Kidney capillary endothelial cell (primary cell): ENCODE measurements at regions not wholly inside any gene's neighbourhood (a gene's known extent, or its start where the extent isn't known, plus 50 kb on each side); places are given as distances from the start of the nearest gene placed in this dataset.
"Not testable (repeated sequence)": the region's sequence is repeated elsewhere in the genome, so short reads cannot be mapped to it uniquely, and the experiment has no call there.

Experiments used
- DNase-seq: peaks from one replicate; pipeline ENCODE4 v3.0.0-alpha.2; 2018; ENCODE audit warnings: low spot score

- not testable (repeated sequence) for DNase-seq
These were observed 64.5 kb downstream of the SLC30A10 start for GRCh38 chr1:219863816-219864215.

DNA sequence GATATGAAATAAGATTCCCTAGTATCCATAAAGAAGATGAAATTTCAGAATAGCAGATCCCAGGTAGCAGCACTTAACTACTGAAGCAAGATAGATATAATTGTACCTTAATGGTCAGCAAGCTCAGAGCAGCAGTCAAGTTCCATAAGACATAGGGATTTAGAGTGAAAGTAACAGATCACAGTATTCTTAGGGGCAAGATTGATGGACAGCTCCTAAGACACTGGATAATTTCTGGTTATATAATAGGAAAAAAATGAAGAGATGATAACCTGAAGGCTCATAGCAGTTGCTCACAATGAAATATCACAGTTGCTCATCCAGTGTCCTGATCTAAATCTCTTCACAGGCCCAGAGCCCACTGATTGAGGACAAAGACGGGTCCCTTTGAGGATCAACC, 66.0 kb downstream of the SLC30A10 start:
- no peak for DNase-seq

GRCh38 chr1:219858980-219859379, 69.4 kb downstream of the SLC30A10 start:
- no peak for DNase-seq

DNA sequence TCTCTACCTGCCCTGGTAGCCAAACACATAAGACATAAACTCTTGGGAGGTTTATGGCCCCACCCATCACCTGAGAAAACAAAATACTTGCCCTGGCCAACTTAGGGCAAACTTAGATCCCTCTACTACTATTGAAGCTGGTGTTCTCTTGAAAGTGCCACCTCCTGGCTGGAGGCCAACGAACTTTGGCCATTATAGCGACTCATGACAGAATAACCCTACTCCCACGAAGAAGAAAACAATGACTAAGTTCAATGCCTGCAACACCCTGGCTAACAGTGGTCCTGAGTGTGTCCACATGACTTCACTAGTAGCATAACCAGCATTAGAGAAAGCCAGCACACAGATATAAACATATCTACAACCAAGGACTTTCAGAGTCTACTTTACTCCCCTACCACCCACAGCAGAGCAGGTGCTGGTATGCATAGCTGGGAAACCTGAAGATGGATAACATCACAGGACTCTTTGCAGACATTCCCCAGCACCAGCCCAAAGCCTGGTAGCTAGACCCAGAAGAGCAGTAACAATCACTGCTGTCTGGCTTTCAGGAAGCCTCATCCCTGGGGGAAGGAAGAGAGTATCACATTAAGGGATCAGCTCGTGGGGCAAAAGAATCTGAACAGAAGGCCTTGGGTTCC, 81.0 kb downstream of the SLC30A10 start:
- DNase-seq, result no peak

GRCh38 chr1:219839595-219839994, 88.8 kb downstream of the SLC30A10 start:
- DNase-seq, result not testable (repeated sequence)

DNA sequence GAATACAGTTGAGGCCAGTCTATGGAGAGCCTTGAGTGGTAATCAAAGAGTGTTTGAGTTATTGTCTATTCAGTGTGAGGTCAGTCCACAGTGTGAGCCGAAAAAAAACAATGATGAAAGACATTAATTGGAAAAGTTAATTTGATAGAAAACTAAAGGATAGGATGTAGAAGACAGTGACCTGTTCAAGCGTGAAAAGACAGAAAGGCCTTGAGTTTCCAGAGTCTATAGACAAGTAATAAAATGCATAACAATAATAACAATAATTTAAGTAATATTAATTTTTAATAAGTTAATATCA, 90.4 kb downstream of the SLC30A10 start:
- DNase-seq, result no peak

DNA sequence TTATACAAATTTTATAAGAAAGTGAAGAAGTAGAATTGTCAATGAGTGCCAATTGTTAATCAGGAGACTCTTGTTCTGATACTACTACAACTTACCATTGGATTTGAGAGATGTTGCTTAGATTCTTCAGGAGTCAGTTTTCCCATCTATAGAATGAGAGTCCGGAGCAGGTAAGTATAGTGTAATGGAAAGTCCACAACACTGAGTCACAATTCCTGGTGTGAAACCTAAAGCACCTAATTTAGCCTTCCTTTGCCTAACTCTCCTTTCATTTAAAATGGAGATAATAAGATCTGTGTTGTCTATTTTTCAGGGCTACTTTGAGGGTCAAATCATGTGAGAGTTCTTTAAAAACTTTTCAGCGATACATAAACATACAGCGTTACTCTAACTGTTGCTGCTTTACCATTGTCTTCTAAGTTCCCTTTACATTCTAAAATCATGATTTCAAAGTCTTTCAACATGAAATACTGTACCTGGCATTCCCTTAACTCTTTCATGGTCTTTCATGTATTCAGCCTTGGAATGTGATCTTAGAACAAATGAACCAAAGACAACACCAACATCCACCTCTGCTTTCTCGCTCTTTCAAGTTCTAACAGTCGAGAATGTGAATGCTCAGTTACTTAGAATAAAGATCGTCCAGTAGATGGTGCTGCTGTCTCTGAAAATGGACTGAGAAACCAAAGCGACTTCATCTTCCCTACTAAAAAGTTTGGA, 90.9 kb downstream of the SLC30A10 start:
- DNase-seq, result peak; percentile 25

- DNase-seq, result no peak
These were observed 93.9 kb downstream of the SLC30A10 start for GRCh38 chr1:219834314-219834917.

DNA sequence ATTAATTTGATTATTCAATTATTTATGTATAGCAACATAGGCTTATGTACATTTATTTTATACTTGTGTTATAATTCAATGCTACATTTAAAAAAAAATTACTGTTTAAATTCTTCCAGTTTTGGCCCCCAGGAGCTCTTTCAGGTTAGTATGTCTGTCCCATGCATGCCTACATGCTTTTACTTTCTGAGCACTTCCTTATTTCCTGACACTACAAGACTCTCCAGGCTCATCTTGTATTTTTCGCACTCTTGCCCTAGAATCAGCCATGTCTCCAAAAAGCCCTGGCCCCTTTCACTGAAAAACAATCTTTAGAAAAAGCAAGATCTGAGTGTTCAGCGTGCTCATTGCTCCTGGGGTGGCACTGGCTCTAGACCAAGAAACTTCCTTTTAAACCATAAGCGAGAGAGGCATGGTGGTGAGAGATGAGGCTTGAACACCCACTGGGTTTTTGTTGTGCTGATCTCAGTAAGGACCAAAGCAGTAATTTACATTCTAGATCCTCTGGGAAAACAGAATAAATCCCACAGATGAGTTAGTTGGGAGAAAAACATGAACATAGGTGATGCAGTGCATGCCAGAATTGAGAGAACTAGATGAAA, 95.0 kb downstream of the SLC30A10 start:
- DNase-seq, result no peak

DNA sequence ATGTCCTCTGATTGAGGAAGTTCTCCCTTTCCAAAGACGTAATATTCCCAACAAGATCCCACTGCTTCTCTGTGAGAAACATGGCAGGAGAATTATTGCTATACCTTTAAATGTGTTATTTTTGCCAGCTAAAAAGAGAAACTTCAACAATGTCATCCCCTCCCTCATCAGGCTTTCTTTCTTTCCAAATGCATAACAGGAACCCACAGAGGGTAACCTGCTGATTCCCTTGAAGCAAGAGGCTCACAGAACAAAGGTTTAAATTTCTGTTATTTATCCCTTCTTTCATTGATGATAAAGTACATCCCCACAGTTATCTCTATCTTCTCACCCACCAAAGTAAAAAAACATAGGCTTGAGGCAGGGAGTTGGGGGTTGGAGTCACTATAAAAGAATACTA, 102.1 kb downstream of the SLC30A10 start:
- no peak for DNase-seq

DNA sequence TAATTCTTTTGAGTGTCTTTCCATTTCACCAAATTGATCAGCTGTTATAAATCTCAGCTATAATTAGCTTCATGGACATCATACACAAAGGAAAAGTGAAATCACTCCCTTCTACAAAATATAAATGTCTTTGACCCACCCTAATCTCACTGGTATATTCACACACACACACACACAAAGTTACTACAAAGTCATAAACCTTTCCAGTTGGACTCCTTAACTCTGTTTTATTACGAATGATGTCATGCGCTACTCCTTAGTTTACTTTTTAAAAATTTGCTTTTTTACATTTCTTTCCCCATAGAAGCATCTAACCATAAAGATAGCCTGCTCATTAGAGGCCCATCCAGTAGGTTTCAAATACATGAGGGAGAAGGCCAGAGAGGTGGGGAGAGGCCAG, 103.0 kb downstream of the SLC30A10 start:
- no peak for DNase-seq

DNA sequence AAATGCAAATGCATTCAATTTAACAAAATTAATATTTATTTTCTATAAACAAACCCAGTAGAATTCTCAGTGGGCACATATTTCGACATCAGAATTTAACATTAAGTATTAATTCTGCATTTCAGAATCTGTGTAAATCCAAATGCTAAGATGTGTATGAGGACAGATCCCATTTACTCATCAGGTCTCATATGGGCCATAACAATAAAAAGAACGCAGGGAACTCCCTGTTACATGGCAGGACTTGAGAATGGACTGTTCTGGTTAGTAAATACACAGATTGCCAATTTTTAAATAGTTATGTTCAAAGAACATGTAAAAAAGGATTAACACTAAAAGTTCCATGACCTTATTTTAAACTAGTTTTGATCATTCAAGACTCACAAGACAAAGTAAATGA, 104.0 kb downstream of the SLC30A10 start:
- DNase-seq, result no peak

DNA sequence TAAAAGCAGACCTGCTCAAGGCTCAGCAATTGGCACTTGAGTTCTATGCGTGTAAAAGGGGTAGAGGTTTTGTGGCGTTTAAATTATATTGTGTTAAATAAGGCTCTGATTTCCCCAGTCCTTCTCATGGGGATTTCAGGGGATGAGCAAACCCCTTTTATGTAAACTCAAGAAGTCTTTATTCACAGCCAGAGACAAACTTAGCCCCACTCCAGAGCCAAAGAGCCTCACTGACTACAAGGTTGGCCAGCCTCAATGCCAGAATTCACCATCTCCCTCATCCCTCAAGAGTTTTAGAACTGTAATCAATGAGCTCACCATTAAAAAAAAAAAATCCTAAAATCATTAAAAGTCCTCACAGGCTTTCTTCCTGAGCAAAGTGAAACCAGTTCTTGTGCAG, 107.8 kb downstream of the SLC30A10 start:
- DNase-seq, result no peak

DNA sequence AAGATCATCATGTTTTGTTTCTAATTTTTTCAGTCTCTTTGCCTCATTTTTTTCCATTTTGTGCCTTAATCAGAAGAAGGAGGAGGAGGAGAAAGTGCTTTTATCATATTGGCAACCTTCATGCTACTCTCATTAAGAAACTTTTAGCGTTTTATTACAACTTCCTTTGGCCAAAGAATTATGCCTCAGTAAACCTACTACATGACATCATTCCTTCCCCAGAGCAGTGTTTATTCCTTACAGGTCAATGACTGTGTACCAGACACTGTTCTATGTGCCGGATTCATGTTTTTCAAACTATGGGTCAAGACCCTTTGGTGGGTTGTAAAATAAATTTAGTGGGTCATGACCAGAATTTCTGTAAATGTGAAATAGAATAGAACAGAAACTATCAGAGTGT, 110.4 kb downstream of the SLC30A10 start:
- DNase-seq, result no peak

DNA sequence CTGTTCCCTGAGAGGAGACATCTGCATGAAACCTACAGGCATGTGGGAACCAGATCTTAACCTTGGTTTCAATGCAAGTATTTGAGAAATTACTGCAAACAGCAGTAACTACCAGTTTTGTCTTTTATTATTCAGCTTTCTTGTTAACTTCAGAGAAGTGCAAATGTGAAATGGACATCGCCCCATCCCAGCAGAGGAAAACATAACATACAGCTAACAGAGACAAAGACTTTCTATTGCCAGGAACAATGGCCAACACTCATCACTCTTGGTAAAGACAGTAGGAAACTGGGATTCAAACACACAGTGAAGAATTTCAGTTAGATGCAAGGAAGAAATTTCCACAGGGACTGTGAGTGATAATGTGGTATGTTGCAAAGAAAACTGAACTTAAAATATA, 115.1 kb downstream of the SLC30A10 start:
- no peak for DNase-seq

- peak; percentile 69 for DNase-seq
These were observed 115.7 kb downstream of the SLC30A10 start for GRCh38 chr1:219812491-219813203.

GRCh38 chr1:219812086-219812485, 116.3 kb downstream of the SLC30A10 start:
- DNase-seq, result no peak

- no peak for DNase-seq
These were observed 117.9 kb downstream of the SLC30A10 start for GRCh38 chr1:219810451-219810850.

DNA sequence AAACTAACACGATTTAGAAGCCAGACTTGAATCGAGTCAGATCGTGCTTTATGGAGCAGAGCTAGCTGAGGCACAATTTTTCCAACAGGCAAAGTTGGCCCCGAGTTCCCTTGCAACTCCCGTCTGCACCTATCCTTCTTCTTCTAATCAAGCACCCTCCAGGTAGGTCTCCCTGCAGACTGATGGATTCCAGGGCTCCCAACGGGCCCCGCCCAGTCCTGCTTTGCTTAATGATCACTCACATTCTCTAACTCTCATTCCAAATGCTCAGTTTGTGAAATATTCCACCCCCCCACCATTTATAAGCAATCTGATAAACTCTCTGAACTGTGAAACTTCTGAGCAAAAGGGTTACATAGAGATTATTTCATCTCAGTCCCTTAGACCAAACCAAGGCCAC, 119.6 kb downstream of the SLC30A10 start:
- no peak for DNase-seq

DNA sequence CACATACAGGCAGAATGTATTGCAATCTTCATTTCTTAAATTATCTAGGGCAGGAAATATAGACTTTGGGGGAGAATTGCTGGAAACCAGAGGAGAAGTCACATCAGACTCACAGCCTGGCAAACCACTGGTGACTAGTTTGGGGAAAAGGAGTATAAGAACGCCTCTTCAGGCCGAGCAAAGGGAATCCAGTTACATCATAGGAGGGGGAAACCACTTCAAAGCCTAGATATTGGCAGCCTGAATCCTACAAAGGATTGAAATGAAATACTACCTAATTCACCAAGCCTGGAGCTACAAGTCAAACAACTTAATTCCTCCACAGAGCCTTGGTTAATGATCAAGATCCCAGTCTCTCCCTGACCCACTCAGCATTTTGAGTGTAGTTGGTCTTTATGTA, 121.7 kb downstream of the SLC30A10 start:
- DNase-seq, result no peak

DNA sequence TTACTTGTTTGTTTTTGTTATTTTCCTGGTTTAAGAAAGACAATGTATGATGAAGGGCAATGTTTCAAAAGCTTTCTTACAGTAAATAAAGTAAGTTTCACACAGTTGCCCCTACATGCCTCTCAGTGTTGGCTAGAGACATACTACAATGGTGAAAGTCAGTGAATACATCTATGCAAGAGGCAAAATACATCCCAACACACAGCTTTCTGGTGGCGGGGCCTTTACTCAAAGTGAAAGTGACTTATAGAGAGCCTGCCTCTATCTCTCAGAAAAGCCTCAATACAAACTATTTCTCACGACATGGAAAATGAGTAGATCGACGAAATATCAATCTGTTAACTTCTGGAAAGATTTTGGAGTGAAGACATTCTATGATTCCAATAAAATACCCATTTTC, 122.3 kb downstream of the SLC30A10 start:
- DNase-seq, result no peak

DNA sequence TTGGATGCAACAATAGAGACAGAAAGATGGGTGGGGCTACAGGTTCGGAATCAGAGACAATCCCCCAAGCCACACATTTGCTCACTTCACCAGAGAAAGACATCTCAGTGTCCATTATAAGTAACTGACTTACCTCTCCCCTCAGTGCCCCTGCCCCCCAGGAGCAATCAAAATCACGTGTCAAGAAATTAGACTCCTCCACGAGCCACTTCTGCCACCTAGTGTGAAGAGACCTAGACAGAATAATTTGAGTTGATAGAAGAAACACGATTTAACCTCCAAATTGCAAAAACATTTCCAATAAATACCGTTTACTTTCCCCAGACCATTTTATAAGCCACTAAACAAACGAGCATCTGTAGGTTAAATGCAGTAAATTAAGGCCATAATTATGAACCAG, 123.2 kb downstream of the SLC30A10 start:
- DNase-seq, result no peak
